Epithelial cell of proximal tubule (primary cell): ENCODE measurements at regions not wholly inside any gene's neighbourhood (a gene's known extent, or its start where the extent isn't known, plus 50 kb on each side); places are given as distances from the start of the nearest gene placed in this dataset.

Experiments used
- DNase-seq: peaks from one replicate; pipeline ENCODE4 v3.0.0-alpha.2; 2011; ENCODE audit warnings: low read depth
- H3K4me3 ChIP-seq: 2 replicates; pipeline ENCODE4 v1.5.1; 2011; ENCODE audit warnings: low read depth, mild to moderate bottlenecking, low read length
- TF ChIP-seq, protein P1 (sequence below): conservative IDR thresholded peaks from 2 replicates; pipeline ENCODE4 v1.5.1; 2012; ENCODE audit warnings: low read depth, mild to moderate bottlenecking, low read length

DNA sequence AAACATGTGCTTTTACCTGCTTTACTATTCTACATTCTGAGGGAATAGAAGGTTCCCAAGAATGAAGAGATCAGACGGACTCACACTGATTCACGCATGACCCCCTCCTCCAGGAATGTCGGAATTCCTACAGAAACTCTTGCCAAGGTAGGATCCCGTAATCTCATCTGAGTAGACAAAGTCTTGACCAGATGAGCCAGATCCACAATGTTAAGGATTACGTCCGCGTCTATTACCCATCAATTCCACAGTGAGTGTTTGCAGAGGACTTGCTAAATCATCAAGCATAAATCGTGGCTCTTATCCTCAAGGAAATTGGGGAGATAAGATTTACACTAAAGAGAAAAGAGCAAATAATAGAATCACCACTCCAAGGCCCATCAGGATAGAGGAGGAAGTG, 245.9 kb upstream of the FOXQ1 start:
- no peak overlapping the region for H3K4me3 ChIP-seq
- no peak for DNase-seq
- TF ChIP-seq, protein P1, sequence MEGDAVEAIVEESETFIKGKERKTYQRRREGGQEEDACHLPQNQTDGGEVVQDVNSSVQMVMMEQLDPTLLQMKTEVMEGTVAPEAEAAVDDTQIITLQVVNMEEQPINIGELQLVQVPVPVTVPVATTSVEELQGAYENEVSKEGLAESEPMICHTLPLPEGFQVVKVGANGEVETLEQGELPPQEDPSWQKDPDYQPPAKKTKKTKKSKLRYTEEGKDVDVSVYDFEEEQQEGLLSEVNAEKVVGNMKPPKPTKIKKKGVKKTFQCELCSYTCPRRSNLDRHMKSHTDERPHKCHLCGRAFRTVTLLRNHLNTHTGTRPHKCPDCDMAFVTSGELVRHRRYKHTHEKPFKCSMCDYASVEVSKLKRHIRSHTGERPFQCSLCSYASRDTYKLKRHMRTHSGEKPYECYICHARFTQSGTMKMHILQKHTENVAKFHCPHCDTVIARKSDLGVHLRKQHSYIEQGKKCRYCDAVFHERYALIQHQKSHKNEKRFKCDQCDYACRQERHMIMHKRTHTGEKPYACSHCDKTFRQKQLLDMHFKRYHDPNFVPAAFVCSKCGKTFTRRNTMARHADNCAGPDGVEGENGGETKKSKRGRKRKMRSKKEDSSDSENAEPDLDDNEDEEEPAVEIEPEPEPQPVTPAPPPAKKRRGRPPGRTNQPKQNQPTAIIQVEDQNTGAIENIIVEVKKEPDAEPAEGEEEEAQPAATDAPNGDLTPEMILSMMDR: no peak

DNA sequence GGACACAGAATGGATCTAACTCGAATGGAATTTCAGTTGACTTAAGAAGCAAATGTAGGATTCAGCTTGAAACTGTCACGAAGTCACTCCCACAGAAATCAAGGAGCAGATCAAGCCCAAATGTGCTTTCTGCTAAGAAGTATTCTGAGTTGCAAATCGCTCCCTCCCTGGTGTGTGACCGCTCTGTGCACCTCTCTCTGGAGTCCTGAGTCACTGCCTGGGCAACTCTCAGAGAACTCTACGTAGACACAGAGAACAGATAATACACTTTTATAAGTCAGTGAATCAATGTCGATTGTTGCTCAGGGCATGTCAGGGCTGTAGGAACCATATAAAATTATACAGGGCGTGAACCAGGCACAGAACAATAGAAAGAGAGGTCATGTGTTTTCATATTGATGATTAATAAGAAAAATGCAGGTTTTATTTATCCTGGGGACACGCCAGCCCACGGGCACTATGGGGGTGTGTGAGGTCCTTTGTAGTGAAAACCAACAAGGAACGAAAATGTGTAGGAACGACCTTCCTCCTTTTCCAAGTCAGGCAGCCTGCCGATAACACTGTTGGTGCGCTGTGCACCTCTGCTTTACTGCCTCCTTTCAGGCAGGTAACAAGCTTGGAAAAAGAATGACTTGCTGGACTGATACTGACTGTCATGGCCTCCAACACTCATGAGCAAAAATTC, 248.1 kb upstream of the FOXQ1 start:
- TF ChIP-seq, protein P1: no peak
- no peak for DNase-seq
- H3K4me3 ChIP-seq: no peak overlapping the region

DNA sequence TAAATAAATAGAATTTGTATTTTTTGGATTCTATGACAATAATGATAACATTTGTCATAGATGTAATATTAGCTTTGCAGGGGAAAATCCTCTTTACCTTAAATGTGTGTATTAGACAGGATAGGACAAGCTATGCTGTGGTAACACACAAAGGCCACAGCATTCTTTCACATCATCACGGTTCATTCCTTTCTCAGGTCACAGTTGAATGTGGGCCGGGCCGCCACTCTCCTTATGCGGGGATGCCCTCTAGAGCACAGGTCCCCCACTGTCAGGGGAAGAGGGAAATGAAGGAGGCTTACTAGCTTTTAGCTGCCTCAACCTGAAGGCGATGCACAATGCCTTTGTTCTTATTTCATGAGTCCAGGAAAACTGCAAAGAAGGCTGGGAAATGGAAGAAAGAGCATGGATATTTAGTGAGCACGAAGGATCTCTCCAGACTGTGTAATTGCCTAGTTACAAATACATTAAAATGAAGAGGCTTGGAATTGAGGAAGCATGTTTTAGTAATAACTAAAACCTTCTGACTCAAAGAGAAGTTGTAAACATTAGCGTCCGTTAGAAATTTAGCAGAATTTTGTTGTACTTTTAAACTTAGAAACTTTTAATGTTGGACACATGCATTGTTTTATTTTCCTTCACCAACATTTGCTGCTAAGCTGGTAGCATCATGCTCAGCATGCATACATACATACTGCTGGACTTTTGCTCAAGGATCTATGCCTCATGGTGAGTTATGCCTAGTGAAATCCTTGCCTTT, 248.9 kb upstream of the FOXQ1 start:
- no peak for DNase-seq
- TF ChIP-seq, protein P1: no peak

DNA sequence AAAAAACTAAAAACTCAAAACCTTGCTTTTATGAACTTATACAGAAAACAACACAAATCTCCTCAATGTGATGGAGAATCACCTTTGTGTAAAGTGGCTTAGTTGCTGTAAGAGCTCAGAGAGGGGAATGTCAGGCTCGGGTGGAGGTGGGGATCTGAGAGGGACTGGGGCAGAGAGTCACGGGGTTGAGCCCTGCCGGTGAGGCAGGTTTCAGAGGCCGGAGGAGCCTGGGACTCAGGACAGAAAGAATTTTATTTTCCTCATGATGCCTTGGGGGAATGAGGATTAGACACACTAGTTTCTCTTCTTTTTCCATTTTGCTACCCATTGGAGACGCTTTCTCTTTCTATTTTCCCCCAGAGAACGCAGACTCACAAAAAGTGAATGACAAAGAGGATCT, 252.3 kb upstream of the FOXQ1 start:
- no peak overlapping the region for H3K4me3 ChIP-seq
- DNase-seq: no peak
- TF ChIP-seq, protein P1: no peak

More for the DNA sequence above, 248.9 kb upstream of the FOXQ1 start:
- H3K4me3 ChIP-seq: no peak overlapping the region

DNA sequence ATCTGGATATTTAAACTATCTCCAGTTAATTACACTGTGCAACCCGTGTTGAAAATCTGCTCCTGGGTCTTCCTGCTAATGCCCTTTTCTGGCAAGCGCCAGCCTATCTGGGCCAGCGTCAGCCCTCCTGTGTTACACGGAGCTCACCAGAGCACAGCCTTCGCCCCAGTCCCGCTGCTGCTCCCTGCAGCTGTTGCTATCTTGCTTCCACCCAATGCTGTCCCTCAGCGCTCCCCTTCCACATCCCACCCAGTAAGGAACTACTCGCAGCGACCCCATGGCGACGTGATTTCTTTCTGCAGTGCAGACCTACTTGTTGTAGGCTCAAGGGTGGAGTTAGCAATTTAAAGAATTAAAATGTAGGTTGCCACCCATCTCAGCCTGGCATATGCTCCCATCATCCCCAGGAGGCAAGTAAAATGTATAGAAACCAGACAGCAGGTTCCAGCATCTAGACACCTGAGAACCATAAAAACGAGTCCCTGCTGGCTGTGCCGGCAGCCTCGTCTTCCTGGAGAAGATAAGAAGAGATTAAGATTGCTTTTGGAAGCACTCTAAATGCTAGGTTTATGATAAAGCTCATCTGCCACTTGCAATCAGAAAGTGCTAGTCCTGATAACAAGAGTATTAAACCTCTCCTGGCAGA, 254.3 kb upstream of the FOXQ1 start:
- H3K4me3 ChIP-seq: no peak overlapping the region
- no peak for DNase-seq

DNA sequence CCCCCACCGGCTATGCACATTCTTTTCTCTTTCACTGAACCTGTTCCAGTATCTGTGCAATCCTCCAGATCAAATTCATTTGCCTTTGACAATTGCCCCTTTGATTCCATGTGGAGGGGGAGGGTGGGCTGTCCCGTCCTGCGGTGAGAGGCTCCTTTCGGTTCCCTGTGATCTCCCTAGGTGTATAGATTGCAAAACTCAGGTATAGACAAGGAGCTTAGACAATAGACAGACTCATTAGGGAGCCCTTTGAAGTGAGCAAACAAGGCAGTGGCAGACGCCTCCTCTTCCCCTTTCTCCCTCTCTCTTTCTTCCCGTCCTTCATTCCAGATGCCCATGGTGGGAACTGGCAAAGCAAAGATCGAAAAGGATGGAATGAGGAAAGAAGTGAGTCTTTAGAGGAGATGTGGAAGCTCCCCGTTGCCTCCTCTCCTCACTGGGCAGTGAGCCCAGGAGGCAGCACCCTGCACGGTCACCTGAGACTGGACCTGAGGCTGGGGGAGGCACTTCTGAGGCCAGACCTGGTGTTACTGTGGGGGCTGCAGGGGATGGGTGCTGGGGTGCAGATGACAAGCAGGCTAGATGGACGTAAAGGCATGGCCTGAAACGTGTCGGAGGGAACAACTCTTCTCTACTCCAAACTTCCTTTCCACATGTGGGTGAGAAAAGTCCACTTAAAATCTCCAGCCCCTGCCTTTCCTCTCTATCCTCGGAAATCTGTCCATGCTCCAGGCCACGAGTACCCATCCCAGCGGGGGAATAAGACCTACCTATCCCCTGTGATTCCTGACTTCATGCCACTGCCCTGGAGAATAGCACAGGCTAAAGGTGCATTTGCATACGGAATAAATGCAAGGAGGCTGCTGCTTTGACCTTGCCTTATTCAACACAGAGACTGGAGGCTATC, 256.6 kb upstream of the FOXQ1 start:
- H3K4me3 ChIP-seq: no peak overlapping the region
- TF ChIP-seq, protein P1: no peak
- DNase-seq: no peak

More for the DNA sequence above, 254.3 kb upstream of the FOXQ1 start:
- TF ChIP-seq, protein P1: no peak
